ENCODE measurements at regions not wholly inside any gene's neighbourhood (a gene's known extent, or its start where the extent isn't known, plus 50 kb on each side); places are given as distances from the start of the nearest gene placed in this dataset.

DNA sequence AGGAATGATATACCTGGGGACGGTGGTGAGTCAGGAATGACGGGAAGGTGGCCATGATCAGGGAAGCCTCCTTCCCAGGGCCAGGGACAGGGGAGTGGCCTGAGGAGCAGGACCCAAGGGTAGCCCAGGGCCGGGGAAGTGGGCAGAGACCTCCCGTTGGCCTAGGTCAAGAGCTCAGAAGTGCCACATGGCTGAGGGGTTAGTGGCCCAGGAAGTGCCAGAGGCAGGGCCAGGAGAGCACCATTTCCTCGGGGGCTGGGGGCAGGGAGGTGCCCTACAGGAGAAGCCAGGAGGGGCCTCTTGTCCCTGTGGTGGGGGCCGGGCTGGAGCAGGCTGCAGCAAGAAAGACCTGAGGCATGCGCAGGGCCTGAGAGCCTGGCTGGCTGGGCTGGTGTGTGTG, 152.3 kb upstream of the ZSWIM2 start:
- TF ChIP-seq, protein P1, sequence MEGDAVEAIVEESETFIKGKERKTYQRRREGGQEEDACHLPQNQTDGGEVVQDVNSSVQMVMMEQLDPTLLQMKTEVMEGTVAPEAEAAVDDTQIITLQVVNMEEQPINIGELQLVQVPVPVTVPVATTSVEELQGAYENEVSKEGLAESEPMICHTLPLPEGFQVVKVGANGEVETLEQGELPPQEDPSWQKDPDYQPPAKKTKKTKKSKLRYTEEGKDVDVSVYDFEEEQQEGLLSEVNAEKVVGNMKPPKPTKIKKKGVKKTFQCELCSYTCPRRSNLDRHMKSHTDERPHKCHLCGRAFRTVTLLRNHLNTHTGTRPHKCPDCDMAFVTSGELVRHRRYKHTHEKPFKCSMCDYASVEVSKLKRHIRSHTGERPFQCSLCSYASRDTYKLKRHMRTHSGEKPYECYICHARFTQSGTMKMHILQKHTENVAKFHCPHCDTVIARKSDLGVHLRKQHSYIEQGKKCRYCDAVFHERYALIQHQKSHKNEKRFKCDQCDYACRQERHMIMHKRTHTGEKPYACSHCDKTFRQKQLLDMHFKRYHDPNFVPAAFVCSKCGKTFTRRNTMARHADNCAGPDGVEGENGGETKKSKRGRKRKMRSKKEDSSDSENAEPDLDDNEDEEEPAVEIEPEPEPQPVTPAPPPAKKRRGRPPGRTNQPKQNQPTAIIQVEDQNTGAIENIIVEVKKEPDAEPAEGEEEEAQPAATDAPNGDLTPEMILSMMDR (IDR thresholded peaks at IDR 0.05) = no peak
- TF ChIP-seq POLR2A (IDR thresholded peaks at IDR 0.05) (no peak), EP300 (IDR thresholded peaks at IDR 0.05) (no peak)
